Esophagus squamous epithelium (tissue), 4 donors: ENCODE measurements at regions not wholly inside any gene's neighbourhood (a gene's known extent, or its start where the extent isn't known, plus 50 kb on each side); places are given as distances from the start of the nearest gene placed in this dataset.

Experiments
- POLR2A ChIP-seq, 4 donors: fragments of 450-650 bp; IDR thresholded peaks; one replicate each; pipeline ENCODE4 v1.6.1; 2017; ENCODE audit warnings: antibody characterized with exemption in 4 of 4, mild to moderate bottlenecking in 4 of 4, moderate library complexity in 3 of 4
- TF ChIP-seq, protein P1 (sequence below), 6 experiments: fragments of 450-650 bp in 4 of 6; fragments of 200-600 bp in 2 of 6; sonication (generic) in 2 of 6; IDR thresholded peaks; one replicate each; pipeline ENCODE4 v1.5.1; 2016 to 2019; ENCODE audit warnings: antibody characterized with exemption in 6 of 6, mild to moderate bottlenecking in 4 of 6, moderate library complexity in 4 of 6

DNA sequence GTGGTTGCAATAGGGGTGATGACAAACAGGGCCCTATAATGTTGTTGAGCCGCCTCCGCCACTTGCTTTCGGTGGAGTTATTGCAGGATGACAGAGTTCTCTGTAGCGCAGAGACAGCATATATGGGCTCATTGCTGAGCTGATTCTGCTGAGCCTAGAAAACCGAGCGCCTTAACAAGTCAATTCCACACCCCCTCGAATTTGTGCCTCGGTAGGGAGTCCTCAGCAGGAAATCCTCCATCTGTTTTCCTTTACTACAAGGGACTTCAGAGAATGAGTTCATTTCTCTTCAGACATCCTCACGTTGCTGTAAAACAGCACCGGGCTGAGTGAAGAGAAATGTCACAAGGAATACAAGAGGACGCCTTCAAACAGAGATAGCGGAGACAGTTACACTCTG is 90.7 kb upstream of the KIAA1217 start:
- TF ChIP-seq, protein P1, sequence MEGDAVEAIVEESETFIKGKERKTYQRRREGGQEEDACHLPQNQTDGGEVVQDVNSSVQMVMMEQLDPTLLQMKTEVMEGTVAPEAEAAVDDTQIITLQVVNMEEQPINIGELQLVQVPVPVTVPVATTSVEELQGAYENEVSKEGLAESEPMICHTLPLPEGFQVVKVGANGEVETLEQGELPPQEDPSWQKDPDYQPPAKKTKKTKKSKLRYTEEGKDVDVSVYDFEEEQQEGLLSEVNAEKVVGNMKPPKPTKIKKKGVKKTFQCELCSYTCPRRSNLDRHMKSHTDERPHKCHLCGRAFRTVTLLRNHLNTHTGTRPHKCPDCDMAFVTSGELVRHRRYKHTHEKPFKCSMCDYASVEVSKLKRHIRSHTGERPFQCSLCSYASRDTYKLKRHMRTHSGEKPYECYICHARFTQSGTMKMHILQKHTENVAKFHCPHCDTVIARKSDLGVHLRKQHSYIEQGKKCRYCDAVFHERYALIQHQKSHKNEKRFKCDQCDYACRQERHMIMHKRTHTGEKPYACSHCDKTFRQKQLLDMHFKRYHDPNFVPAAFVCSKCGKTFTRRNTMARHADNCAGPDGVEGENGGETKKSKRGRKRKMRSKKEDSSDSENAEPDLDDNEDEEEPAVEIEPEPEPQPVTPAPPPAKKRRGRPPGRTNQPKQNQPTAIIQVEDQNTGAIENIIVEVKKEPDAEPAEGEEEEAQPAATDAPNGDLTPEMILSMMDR (IDR thresholded peaks at IDR 0.05), result no peak
- TF ChIP-seq POLR2A (IDR thresholded peaks at IDR 0.05), result no peak
